Mammary epithelial cell (primary cell): ENCODE measurements at regions not wholly inside any gene's neighbourhood (a gene's known extent, or its start where the extent isn't known, plus 50 kb on each side); places are given as distances from the start of the nearest gene placed in this dataset.

ENCODE experiments used
- CTCF ChIP-seq, 2 donors: IDR thresholded peaks in 1 of 2; conservative IDR thresholded peaks in 1 of 2; 2 replicates each; pipeline ENCODE4 v1.5.1; 2011 to 2012; ENCODE audit warnings: inconsistent platforms in 2 of 2, low read length in 2 of 2, mild to moderate bottlenecking in 2 of 2, control low read depth in 1 of 2, low read depth in 1 of 2; ENCODE audit not compliant: insufficient read depth in 1 of 2; ENCODE audit errors: extremely low read depth in 1 of 2
- EZH2 ChIP-seq: IDR thresholded peaks from 2 replicates; pipeline ENCODE4 v1.6.1; 2012; ENCODE audit warnings: low read length, inconsistent platforms, borderline replicate concordance

GRCh38 chr2:187924293-187924692, 367.4 kb upstream of the GULP1 start:
- no peak for TF ChIP-seq CTCF (conservative IDR thresholded peaks at IDR 0.05 in 1 of 2, IDR thresholded peaks at IDR 0.05 in 1 of 2; ENCODE audit: extremely low read depth in 1 of 2, insufficient read depth in 1 of 2, low read depth in 1 of 2, low read length in 2 of 2)
- no peak for TF ChIP-seq EZH2
